Activated naive CD8-positive, alpha-beta T cell treated with anti-CD3 and anti-CD28 coated beads for 36 hours (primary cell): ENCODE measurements at regions not wholly inside any gene's neighbourhood (a gene's known extent, or its start where the extent isn't known, plus 50 kb on each side); places are given as distances from the start of the nearest gene placed in this dataset.

Source experiments
- DNase-seq: peaks from one replicate; pipeline ENCODE4 v3.0.0; 2021
- H3K27ac Mint-ChIP-seq: one replicate; pipeline ENCODE4 v1.8.0; 2022; ENCODE audit warnings: mild to moderate bottlenecking, moderate library complexity, mixed read lengths
- H3K27me3 Mint-ChIP-seq: one replicate; pipeline ENCODE4 v1.8.0; 2022; ENCODE audit warnings: mild to moderate bottlenecking, mixed read lengths
- H3K36me3 Mint-ChIP-seq: one replicate; pipeline ENCODE4 v1.8.0; 2021; ENCODE audit warnings: mild to moderate bottlenecking, mixed read lengths
- H3K4me1 Mint-ChIP-seq: one replicate; pipeline ENCODE4 v1.8.0; 2021; ENCODE audit warnings: mixed read lengths
- H3K4me3 Mint-ChIP-seq: one replicate; pipeline ENCODE4 v1.8.0; 2022; ENCODE audit warnings: mild to moderate bottlenecking, moderate library complexity, mixed read lengths
- H3K9me3 Mint-ChIP-seq: one replicate; pipeline ENCODE4 v1.8.0; 2022; ENCODE audit warnings: mixed read lengths

GRCh38 chr18:10361660-10362059 is 92.8 kb upstream of the APCDD1 start:
- no peaks in the 10 kb centered on the region for H3K36me3 Mint-ChIP-seq
- no peak overlapping the region for H3K27ac Mint-ChIP-seq
- peaks cover 20% of the 10 kb centered on the region for H3K9me3 Mint-ChIP-seq
- H3K4me3 Mint-ChIP-seq = no peak overlapping the region
- no peaks in the 10 kb centered on the region for H3K4me1 Mint-ChIP-seq
- H3K27me3 Mint-ChIP-seq = peaks cover 3% of the 10 kb centered on the region
- no peak for DNase-seq

DNA sequence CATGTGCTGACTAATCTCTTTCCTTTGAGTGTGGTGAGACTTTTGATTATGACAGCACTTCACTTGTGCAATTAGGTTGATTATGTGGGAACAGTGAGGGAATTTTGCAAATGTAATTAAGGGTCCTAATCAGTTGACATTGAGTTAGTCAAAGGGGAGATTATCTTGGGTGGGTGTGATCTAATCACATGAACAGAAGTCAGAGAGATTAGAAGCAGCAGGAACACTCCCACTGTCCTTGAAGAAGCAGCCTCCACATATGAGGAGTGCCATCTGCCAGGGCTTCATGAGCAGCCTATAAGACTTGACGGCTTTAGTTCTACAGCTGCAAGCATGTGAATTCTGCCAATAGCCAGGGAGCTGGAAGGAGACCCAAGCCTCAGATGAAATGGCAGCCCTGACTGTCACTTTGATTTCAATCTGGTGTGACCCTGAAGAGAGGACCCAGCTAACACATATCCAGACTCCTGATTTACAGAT is 89.4 kb upstream of the APCDD1 start:
- peaks cover 8% of the 10 kb centered on the region for H3K9me3 Mint-ChIP-seq
- H3K36me3 Mint-ChIP-seq = no peaks in the 10 kb centered on the region
- no peaks in the 10 kb centered on the region for H3K4me1 Mint-ChIP-seq
- H3K27ac Mint-ChIP-seq = no peak overlapping the region
- no peak overlapping the region for H3K4me3 Mint-ChIP-seq
- DNase-seq = no peak
- H3K27me3 Mint-ChIP-seq = peaks cover 3% of the 10 kb centered on the region

GRCh38 chr18:10365901-10366300 is 88.5 kb upstream of the APCDD1 start:
- Mint-ChIP-seq H3K27ac (no peak overlapping the region), H3K9me3 (peaks cover 8% of the 10 kb centered on the region), H3K27me3 (peaks cover 3% of the 10 kb centered on the region), H3K4me1 (no peaks in the 10 kb centered on the region), H3K36me3 (no peaks in the 10 kb centered on the region), H3K4me3 (no peak overlapping the region)
- DNase-seq = no peak

DNA sequence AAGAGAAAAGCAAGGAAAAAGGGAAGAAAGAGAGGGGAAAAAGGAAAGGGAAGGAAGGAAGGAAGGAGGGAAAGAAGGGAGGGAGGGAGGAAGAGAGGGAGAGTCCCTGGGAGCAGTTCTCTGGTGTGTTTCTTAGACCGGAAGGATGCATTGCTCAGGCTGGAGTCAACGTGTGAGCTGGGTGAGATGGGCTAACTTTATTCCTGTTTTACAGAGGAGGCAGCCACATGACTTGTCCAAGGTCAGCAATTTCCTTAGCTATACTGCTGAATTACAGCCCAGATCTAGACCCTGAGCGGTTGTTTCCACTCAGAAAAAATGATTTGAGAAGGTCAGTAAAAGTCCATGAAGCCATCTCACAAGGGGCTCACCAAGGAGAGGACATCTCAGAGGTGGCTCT is 86.6 kb upstream of the APCDD1 start:
- H3K9me3 Mint-ChIP-seq = peaks cover 6% of the 10 kb centered on the region

GRCh38 chr18:10368456-10369453 is 85.7 kb upstream of the APCDD1 start:
- DNase-seq = no peak
- Mint-ChIP-seq H3K27me3 (no peaks in the 10 kb centered on the region), H3K36me3 (no peaks in the 10 kb centered on the region), H3K27ac (no peak overlapping the region), H3K4me1 (no peaks in the 10 kb centered on the region), H3K9me3 (peaks cover 3% of the 10 kb centered on the region), H3K4me3 (no peak overlapping the region)

More for the DNA sequence above, 86.6 kb upstream of the APCDD1 start:
- Mint-ChIP-seq H3K27ac (no peak overlapping the region), H3K36me3 (no peaks in the 10 kb centered on the region), H3K27me3 (peaks cover under 1% of the 10 kb centered on the region), H3K4me3 (no peak overlapping the region), H3K4me1 (no peaks in the 10 kb centered on the region)
- no peak for DNase-seq

DNA sequence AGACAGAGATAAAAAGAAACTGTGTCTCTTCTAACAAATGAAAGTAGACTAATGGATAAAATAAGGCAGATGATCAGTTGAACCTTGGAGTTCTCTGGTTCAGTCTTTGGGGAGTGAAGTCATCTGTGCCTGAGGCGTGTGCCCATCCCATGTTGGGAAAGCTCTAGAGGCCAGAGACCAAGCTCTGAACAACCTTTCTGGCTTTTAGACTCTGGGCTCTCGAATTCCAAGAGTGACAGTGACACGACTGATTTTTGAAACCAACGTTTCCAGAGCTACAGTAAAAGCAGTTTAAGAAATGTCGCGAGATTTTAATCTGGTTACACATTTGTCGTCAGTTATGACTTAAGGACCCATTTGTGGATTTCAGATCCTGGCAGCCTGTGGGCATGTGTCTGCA is 83.7 kb upstream of the APCDD1 start:
- no peak overlapping the region for H3K4me3 Mint-ChIP-seq
- no peak for DNase-seq
- H3K9me3 Mint-ChIP-seq = no peaks in the 10 kb centered on the region

GRCh38 chr18:10371165-10371564 is 83.3 kb upstream of the APCDD1 start:
- H3K9me3 Mint-ChIP-seq = no peaks in the 10 kb centered on the region
- H3K4me1 Mint-ChIP-seq = no peaks in the 10 kb centered on the region
- H3K4me3 Mint-ChIP-seq = no peak overlapping the region
- no peak overlapping the region for H3K27ac Mint-ChIP-seq
- H3K36me3 Mint-ChIP-seq = no peaks in the 10 kb centered on the region
- DNase-seq = no peak
- H3K27me3 Mint-ChIP-seq = no peaks in the 10 kb centered on the region

More for the DNA sequence above, 83.7 kb upstream of the APCDD1 start:
- Mint-ChIP-seq H3K4me1 (no peaks in the 10 kb centered on the region), H3K27ac (no peak overlapping the region), H3K36me3 (no peaks in the 10 kb centered on the region), H3K27me3 (no peaks in the 10 kb centered on the region)

- no peaks in the 10 kb centered on the region for H3K27me3 Mint-ChIP-seq
- H3K4me1 Mint-ChIP-seq = peaks cover 3% of the 10 kb centered on the region
- H3K4me3 Mint-ChIP-seq = no peak overlapping the region
- H3K9me3 Mint-ChIP-seq = no peaks in the 10 kb centered on the region
- no peaks in the 10 kb centered on the region for H3K36me3 Mint-ChIP-seq
- H3K27ac Mint-ChIP-seq = no peak overlapping the region
- no peak for DNase-seq
Measured at GRCh38 chr18:10374195-10374594, 80.2 kb upstream of the APCDD1 start.

DNA sequence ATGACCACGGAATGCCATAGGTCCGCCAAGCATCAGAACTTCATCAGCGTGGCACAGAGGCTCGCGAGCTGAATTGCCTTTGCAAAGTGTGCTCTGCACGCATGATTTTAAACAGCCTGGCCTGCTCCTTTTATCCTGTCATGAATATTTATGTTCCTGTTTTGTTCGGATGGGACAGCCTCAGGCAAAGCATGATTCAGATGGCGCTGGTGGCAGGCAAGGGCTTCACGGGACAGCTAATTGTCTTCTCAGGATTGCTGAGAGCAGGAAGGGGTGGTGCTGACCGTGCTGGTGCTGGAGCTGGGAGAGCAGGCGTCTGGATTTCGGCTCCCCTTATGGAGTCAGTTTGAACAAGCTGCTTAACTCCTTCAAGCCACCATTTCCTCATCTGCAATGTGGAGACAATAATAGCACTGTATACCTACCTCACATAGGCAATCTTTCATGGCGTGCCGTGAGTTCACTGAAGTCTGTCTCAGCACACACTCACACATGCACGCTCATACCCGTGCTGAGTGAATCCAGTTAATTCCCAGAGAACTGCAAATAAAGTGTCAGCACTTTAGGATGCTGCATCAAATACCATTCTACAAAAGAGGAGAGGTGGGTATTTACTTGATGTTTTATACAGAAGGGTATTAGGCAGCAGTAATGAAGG is 79.7 kb upstream of the APCDD1 start:
- H3K9me3 Mint-ChIP-seq = no peaks in the 10 kb centered on the region
- no peaks in the 10 kb centered on the region for H3K27me3 Mint-ChIP-seq
- H3K4me1 Mint-ChIP-seq = peaks cover 3% of the 10 kb centered on the region
- no peak for DNase-seq
- H3K36me3 Mint-ChIP-seq = no peaks in the 10 kb centered on the region
- H3K4me3 Mint-ChIP-seq = no peak overlapping the region
- H3K27ac Mint-ChIP-seq = no peak overlapping the region

DNA sequence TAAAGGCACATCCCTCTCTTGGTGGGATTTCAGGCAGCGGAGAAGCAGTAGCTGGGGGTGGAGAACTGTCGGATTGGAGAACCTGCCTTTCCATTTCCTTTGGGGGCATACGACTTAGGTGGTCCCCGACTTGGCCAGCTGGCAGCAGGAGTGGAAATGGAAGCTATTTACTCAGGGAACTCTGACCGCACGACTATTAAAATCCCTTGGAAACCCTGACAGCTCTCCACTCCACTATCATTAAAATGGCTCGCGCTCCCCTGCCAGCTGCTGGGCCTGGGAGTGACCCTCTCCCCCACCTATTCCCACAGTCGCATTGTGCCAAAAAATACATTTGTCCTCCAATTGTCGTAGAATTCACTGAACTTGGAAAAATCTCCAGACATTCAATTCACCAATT is 77.7 kb upstream of the APCDD1 start:
- no peaks in the 10 kb centered on the region for H3K36me3 Mint-ChIP-seq
- DNase-seq = no peak
- H3K27me3 Mint-ChIP-seq = no peaks in the 10 kb centered on the region
- no peak overlapping the region for H3K4me3 Mint-ChIP-seq
- peaks cover 3% of the 10 kb centered on the region for H3K4me1 Mint-ChIP-seq
- no peak overlapping the region for H3K27ac Mint-ChIP-seq
- H3K9me3 Mint-ChIP-seq = no peaks in the 10 kb centered on the region

GRCh38 chr18:10377956-10378355 is 76.5 kb upstream of the APCDD1 start:
- H3K9me3 Mint-ChIP-seq = no peaks in the 10 kb centered on the region
- no peak for DNase-seq
- no peak overlapping the region for H3K27ac Mint-ChIP-seq
- no peaks in the 10 kb centered on the region for H3K27me3 Mint-ChIP-seq
- peaks cover 3% of the 10 kb centered on the region for H3K4me1 Mint-ChIP-seq
- H3K36me3 Mint-ChIP-seq = no peaks in the 10 kb centered on the region
- no peak overlapping the region for H3K4me3 Mint-ChIP-seq

DNA sequence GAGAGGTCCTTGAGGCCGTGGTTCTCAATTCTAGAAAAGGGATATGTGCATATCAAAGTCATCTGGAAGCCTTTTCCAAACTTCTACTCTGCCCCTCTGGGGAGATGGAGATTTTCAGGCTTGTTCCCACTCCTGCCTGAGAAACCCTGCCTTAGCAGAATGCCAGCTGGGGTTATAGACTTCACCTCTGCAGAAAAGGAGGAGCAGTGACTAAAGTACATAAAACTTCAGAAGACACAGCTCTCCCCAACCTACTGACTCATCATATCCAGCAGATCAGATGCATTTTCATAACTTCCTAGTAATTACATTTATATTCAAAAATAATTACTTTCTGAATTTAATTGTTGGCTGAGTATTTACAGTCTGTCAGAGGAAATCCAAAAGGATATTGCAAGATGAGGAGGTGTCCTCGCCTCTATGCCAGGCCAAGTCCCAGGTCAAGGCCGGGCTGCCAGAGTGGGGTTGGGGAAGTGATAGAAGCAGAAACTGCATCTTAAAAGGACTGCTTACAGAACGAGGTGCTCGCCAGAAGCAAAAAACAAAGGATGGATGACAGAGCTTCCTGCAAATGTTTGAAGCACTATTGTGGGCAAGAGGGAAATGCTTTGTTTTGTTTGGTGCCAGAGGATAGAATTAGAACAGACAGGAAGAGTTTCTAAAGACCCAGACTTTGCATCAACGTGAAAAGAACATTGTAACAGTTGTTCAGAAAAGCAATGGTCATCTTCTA is 75.6 kb upstream of the APCDD1 start:
- Mint-ChIP-seq H3K36me3 (no peaks in the 10 kb centered on the region), H3K4me1 (peaks cover 3% of the 10 kb centered on the region), H3K4me3 (no peak overlapping the region), H3K9me3 (no peaks in the 10 kb centered on the region), H3K27me3 (no peaks in the 10 kb centered on the region), H3K27ac (no peak overlapping the region)
- DNase-seq = no peak

- DNase-seq = no peak
- Mint-ChIP-seq H3K27me3 (no peaks in the 10 kb centered on the region), H3K4me3 (no peak overlapping the region), H3K4me1 (peaks cover 3% of the 10 kb centered on the region), H3K36me3 (no peaks in the 10 kb centered on the region), H3K27ac (no peak overlapping the region), H3K9me3 (no peaks in the 10 kb centered on the region)
Measured at GRCh38 chr18:10379522-10379921, 74.9 kb upstream of the APCDD1 start.

GRCh38 chr18:10381516-10381915 is 72.9 kb upstream of the APCDD1 start:
- Mint-ChIP-seq H3K9me3 (no peaks in the 10 kb centered on the region), H3K36me3 (no peaks in the 10 kb centered on the region), H3K4me1 (peaks cover 3% of the 10 kb centered on the region), H3K27me3 (no peaks in the 10 kb centered on the region), H3K4me3 (no peak overlapping the region), H3K27ac (no peak overlapping the region)
- no peak for DNase-seq

DNA sequence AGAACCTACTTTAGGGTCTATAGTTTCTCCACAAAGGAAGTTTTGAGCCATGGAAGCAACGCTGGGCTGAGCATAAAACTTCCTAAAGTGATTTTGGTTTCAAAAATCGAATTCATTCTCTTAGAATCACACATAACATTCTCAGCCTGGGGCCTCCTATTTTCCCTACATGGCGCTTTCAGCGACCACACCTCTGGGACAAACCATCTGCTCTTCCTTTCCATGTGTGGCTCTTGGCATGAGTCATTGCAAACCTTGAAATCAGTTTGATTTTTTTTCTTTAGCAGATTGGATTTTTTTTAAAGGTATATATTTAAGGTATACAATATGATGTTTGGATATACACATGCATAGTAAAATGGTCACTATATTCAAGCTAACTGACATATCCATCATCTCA is 72.5 kb upstream of the APCDD1 start:
- peaks cover 3% of the 10 kb centered on the region for H3K4me1 Mint-ChIP-seq
- H3K36me3 Mint-ChIP-seq = no peaks in the 10 kb centered on the region
- H3K27ac Mint-ChIP-seq = no peak overlapping the region
- no peak for DNase-seq
- H3K4me3 Mint-ChIP-seq = no peak overlapping the region
- H3K27me3 Mint-ChIP-seq = no peaks in the 10 kb centered on the region
- no peaks in the 10 kb centered on the region for H3K9me3 Mint-ChIP-seq
